Glutamatergic neuron (in vitro differentiated cells): ENCODE measurements at regions not wholly inside any gene's neighbourhood (a gene's known extent, or its start where the extent isn't known, plus 50 kb on each side); places are given as distances from the start of the nearest gene placed in this dataset.

Experiments used
- DNase-seq: peaks from one replicate; pipeline ENCODE4 v3.0.0; 2022
- H3K27ac Mint-ChIP-seq: one replicate; pipeline ENCODE4 v1.8.0; 2020; ENCODE audit warnings: mild to moderate bottlenecking, mixed read lengths, inconsistent platforms; ENCODE audit not compliant: unreplicated experiment
- H3K27me3 Mint-ChIP-seq: one replicate; pipeline ENCODE4 v1.8.0; 2020; ENCODE audit warnings: mild to moderate bottlenecking, moderate library complexity, mixed read lengths, inconsistent platforms; ENCODE audit not compliant: unreplicated experiment
- H3K36me3 Mint-ChIP-seq: one replicate; pipeline ENCODE4 v1.8.0; 2020; ENCODE audit warnings: mild to moderate bottlenecking, mixed read lengths, inconsistent platforms; ENCODE audit not compliant: unreplicated experiment
- H3K4me1 Mint-ChIP-seq: one replicate; pipeline ENCODE4 v1.8.0; 2020; ENCODE audit warnings: mild to moderate bottlenecking, low read depth, mixed read lengths, inconsistent platforms; ENCODE audit not compliant: unreplicated experiment
- H3K4me3 Mint-ChIP-seq: one replicate; pipeline ENCODE4 v1.8.0; 2020; ENCODE audit warnings: mild to moderate bottlenecking, mixed read lengths, inconsistent platforms; ENCODE audit not compliant: unreplicated experiment
- H3K9me3 Mint-ChIP-seq: one replicate; pipeline ENCODE4 v1.8.0; 2020; ENCODE audit warnings: mild to moderate bottlenecking, moderate library complexity, mixed read lengths, inconsistent platforms; ENCODE audit not compliant: unreplicated experiment
- CTCF ChIP-seq: fragments of 200-600 bp; sonication (generic); IDR thresholded peaks from one replicate; pipeline ENCODE4 v1.5.0; 2021; ENCODE audit not compliant: partially characterized antibody, unreplicated experiment

GRCh38 chr6:120872262-120872578 is 462.1 kb downstream of the TBC1D32 start:
- no peaks in the 10 kb centered on the region for H3K4me1 Mint-ChIP-seq
- peaks cover 2% of the 10 kb centered on the region for H3K9me3 Mint-ChIP-seq
- no peak overlapping the region for H3K27ac Mint-ChIP-seq
- H3K36me3 Mint-ChIP-seq: no peaks in the 10 kb centered on the region
- no peak for TF ChIP-seq CTCF
- DNase-seq: no peak
- peaks cover 1% of the 10 kb centered on the region for H3K27me3 Mint-ChIP-seq
- no peak overlapping the region for H3K4me3 Mint-ChIP-seq

GRCh38 chr6:120871416-120872261 is 462.6 kb downstream of the TBC1D32 start:
- no peak for DNase-seq
- no peaks in the 10 kb centered on the region for H3K36me3 Mint-ChIP-seq
- peaks cover 1% of the 10 kb centered on the region for H3K27me3 Mint-ChIP-seq
- H3K4me3 Mint-ChIP-seq: no peak overlapping the region
- H3K4me1 Mint-ChIP-seq: no peaks in the 10 kb centered on the region
- TF ChIP-seq CTCF: no peak
- H3K9me3 Mint-ChIP-seq: peaks cover 2% of the 10 kb centered on the region
- no peak overlapping the region for H3K27ac Mint-ChIP-seq

- DNase-seq: no peak
- Mint-ChIP-seq H3K36me3 (no peaks in the 10 kb centered on the region), H3K27ac (no peak overlapping the region), H3K27me3 (peaks cover 1% of the 10 kb centered on the region), H3K4me3 (no peak overlapping the region), H3K4me1 (no peaks in the 10 kb centered on the region), H3K9me3 (peaks cover 2% of the 10 kb centered on the region)
- no peak for TF ChIP-seq CTCF
These were observed 464.9 kb downstream of the TBC1D32 start for GRCh38 chr6:120869397-120869796.

GRCh38 chr6:120857422-120857821 is 476.9 kb downstream of the TBC1D32 start:
- DNase-seq: no peak
- Mint-ChIP-seq H3K4me3 (no peak overlapping the region), H3K27me3 (no peaks in the 10 kb centered on the region), H3K4me1 (no peaks in the 10 kb centered on the region), H3K9me3 (no peaks in the 10 kb centered on the region), H3K27ac (no peak overlapping the region), H3K36me3 (no peaks in the 10 kb centered on the region)
- TF ChIP-seq CTCF: no peak

- Mint-ChIP-seq H3K9me3 (no peaks in the 10 kb centered on the region), H3K4me3 (no peak overlapping the region), H3K27ac (no peak overlapping the region), H3K4me1 (no peaks in the 10 kb centered on the region), H3K36me3 (no peaks in the 10 kb centered on the region), H3K27me3 (no peaks in the 10 kb centered on the region)
- TF ChIP-seq CTCF: no peak
- no peak for DNase-seq
These were observed 479.7 kb downstream of the TBC1D32 start for GRCh38 chr6:120854583-120854982.
